Inflammatory macrophage treated with lipopolysaccharide for 1 hour (primary cell): ENCODE measurements at regions not wholly inside any gene's neighbourhood (a gene's known extent, or its start where the extent isn't known, plus 50 kb on each side); places are given as distances from the start of the nearest gene placed in this dataset.
A peak's percentile ranks its signal among the peaks of the same experiment; 100 is the strongest.
"Not testable (repeated sequence)": the region's sequence is repeated elsewhere in the genome, so short reads cannot be mapped to it uniquely, and the experiment has no call there.

ENCODE experiments used
- DNase-seq, 2 donors: peaks; one replicate each; pipeline ENCODE4 v3.0.0-alpha.2; 2020 to 2022

DNA sequence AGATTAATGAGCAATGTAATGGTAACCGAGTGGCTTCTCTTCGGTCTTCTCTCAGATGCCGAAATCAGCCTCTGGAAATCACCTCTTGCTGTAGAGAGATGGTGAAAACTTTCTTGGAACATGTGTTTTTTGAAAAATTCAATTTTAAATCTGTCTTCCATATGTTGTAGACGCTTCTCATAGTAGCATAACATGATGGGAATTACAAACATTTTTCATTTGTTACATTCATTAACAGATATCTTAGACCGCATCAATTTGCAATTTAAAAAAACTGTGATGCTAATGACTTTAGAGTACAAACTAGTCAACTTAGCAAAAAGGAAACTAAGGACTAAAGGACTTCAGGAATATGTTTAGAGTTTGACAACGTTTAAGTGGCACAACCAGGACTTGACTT, 275.2 kb downstream of the ASXL3 start:
- no peak for DNase-seq

GRCh38 chr18:33851546-33852078, 273.6 kb downstream of the ASXL3 start:
- no peak for DNase-seq

GRCh38 chr18:33849731-33850130, 271.7 kb downstream of the ASXL3 start:
- DNase-seq: no peak

GRCh38 chr18:33844232-33844631, 266.2 kb downstream of the ASXL3 start:
- DNase-seq: no peak

- no peak for DNase-seq
Observed at GRCh38 chr18:33841221-33841967, 263.4 kb downstream of the ASXL3 start.

GRCh38 chr18:33840212-33840593, 262.2 kb downstream of the ASXL3 start:
- DNase-seq: no peak

DNA sequence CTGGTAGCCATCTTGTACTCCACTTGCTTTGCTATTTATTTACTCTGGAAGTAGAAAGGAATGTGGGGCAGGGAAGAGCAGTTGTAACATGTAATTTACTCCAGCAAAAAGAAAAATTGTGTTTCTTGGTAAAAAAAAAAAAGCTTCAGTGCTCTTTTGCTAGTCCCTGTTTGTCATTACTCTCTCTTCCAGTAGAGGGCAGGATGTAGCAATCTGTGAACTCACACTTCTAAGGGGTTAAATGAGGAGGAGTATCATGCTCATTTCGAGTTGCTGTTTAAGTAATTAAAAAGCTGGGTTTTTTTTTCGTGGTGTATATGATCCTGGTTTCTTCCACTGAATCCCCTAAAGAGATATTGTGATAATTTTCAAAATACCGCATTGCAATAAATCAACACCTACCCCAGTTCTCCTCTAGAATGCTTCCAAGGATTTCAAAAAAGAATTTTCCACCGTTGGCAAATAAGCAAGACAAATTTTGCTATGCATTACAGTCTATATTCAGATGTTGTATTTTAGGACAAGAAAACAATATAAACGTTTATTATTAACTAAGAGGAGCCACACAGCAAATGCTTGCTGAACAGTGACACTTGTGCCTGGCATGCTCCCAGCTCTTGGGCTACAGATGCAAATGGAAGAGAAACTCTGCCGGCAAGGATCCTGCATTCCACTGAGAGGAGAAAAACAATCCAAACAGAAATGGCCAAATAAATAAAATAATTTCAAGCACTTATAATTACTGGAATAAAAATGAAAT, 261.6 kb downstream of the ASXL3 start:
- DNase-seq: peak; percentile 6 to 12

GRCh38 chr18:33838054-33838453, 260.0 kb downstream of the ASXL3 start:
- no peak for DNase-seq

DNA sequence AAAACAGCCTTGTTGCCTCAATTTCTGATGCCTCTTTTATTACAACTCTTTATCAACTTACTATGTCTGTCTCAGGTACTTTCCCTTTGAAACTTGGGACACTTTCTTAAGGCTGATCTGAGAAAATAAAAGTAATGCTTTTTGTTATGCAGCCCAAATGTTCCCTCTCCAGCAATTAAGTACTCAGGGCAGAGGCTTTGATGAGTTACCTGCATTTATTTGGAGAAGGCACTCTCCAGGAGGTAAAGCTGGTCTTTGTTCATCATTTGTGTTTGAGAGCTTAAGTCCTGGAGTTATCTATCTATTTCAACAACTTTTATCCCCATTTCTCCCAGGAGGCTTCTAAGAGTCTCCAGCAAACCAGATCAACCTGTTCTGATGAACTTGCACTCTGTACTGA, 259.2 kb downstream of the ASXL3 start:
- no peak for DNase-seq

DNA sequence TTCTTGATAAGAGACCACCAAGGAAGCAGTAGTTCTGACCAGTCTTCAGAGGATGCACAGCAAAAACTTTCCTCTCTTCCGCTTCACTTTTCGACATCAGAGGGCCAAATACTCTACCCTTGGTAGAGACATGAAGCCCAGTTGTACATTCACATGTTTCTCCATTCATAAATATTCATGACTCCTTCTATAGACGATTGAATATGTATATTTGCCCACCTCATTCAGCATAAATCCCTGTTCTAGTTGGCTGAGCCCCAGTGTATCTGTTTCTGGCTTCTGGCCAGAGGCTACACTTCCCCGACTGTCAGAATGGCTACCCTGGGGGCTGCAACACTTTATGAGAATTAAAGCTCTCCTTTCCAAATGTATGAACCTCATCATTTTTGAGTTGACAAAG, 258.5 kb downstream of the ASXL3 start:
- no peak for DNase-seq

- no peak for DNase-seq
Observed at GRCh38 chr18:33835419-33835818, 257.4 kb downstream of the ASXL3 start.

DNA sequence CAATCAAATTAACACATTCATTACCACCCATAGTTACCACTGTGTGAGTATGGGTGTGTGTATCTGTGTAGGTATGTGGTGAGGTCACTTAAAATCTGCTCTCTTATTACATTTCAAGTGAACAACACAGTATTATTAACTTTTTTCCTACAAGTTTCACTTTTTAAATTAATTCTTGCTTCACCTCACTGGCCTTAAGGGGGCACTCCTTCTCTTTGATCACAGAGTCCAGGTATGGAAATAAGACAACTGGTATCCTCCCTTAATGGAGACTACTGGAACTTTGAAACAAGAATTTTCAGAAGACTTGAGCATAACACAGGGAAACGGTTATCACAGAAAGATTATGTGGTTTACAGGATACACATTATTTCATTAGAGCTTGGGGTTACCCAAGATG, 255.8 kb downstream of the ASXL3 start:
- no peak for DNase-seq

DNA sequence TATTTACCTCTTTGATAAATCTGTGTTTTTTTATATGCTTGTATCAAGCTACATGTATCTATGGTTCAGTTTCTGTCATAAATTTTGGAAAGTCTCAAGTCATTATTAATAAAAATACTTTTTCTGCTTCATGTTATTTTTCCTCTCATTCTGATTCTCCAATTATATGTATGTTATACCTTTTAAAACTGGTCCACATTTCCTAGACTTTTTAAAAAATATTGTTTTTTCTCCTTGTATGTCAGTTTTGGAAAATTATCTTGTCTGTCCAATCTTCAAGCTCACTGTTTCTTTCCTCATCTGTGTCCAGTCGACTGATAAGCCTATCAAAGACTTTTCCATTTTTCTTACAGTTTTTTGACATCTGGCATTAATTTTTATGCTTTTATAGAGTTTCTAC, 253.4 kb downstream of the ASXL3 start:
- no peak for DNase-seq

GRCh38 chr18:33830213-33830612, 252.2 kb downstream of the ASXL3 start:
- no peak for DNase-seq

DNA sequence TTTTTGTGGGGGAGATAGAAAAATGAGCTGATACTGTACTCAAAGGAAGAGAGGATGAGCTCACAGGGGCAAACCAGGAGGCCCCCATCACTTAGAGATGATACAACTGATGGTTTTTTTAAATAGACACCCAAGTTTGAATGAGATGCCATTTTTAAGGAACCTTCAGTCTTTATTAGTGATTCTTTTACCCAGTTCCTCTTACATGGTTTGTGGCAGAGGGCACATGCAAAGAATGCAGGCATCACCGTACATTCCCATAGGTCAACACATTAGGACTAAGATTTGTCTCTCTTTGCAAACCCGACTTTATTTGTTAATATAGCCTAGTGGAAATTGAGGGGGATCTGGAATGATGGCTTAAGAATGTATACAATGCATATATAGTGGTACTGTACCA, 250.9 kb downstream of the ASXL3 start:
- DNase-seq: no peak

DNA sequence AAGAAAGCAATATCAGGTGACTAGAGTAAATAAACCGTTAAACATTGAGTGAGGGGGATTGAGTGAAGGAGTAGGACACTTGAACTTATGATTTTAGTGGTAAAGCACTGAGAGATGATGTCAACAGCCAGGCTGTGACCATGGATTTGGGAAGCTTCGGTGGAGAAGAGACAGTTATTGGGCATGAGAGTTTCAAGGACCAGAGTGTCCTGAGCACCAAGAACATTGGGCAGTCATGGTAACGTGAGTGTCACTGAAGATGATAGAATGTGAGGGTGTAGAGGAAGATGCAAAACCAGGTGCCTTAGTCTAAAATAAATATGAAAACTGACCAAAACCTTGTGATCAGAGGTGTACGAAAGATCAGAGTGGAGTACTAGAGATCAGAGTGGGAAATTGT, 248.1 kb downstream of the ASXL3 start:
- no peak for DNase-seq

DNA sequence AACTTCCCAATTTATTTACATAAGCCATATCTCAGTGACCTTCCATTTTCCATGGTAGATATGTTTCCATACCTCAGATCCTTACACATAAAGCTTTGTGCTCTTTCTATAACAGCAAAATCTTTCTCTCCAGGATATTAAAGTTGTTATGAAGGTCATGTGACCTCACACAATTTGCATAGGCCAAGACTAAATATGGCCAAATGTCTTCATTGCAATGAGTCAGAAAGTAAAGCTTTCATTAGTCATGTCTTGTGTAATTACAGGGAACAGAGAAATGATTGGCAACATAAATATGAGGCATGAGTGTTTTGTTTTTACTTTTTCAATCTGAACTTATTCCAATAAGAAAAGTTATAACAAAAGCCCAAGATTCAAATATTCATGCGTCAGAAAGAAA, 243.5 kb downstream of the ASXL3 start:
- no peak for DNase-seq

DNA sequence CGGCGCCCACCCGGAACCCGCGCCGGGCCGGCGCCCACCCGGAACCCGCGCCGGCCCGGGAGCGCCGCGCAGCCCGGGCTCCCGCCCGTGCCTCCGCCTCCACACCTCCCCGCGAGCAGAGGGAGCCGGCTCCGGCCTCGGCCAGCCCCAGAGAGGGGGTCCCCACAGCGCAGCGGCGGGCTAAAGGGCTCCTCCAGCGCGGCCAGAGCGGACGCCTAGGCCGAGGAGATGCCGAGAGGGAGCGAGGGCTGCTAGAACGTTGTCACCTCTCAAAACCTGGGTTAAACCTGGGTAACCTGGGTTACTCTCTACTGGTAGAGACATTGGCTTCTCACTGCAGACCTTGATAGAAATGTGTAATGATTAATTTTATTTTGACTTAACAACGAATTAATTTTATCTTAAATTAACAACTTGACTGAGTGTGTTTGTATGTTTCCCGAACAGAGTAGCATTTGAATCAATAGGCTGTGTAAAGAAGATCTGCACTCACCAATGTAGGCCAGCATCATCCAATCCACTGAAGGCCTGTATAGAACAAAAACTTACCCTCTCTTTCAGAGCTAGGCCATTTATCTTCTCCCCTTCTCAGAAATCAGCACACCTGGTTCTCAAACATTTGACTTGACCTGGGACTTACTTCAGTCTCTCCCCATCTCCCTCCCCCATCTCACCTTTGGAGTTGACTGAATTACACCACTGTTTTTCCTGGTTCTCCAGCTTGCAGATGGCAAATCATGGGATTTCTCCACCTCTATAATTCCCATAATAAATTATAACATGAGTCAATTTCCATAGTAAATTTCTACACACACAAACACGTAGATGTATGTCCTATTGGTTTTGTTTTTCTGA, 242.7 kb downstream of the ASXL3 start:
- DNase-seq: no peak

GRCh38 chr18:33819692-33820343, 241.8 kb downstream of the ASXL3 start:
- not testable (repeated sequence) for DNase-seq

DNA sequence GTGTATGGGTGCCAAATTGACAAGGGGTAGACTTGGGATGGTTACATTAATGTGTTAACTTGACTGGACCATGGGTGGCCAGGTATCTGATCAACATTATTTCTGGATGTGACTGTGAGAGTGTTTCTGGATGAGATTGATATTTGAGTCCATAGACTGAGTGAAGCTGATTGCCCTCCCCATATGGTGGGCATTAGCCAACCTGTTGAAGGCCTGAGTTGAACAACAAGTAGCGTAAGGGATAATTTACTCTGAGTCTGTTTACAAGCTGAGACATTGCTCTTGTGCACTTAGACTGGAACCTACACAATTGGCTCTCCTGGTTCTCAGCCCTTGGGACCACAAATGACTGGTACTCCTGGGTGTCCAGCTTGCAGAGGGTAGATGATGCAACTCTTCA, 240.1 kb downstream of the ASXL3 start:
- no peak for DNase-seq

GRCh38 chr18:33817096-33817495, 239.1 kb downstream of the ASXL3 start:
- DNase-seq: no peak

GRCh38 chr18:33814546-33814945, 236.5 kb downstream of the ASXL3 start:
- DNase-seq: no peak

GRCh38 chr18:33812186-33812585, 234.2 kb downstream of the ASXL3 start:
- no peak for DNase-seq
